H1 (cell line): ENCODE measurements at regions not wholly inside any gene's neighbourhood (a gene's known extent, or its start where the extent isn't known, plus 50 kb on each side); places are given as distances from the start of the nearest gene placed in this dataset.

Experiments
- BCL11A ChIP-seq, 2 experiments: IDR thresholded peaks; one replicate each; pipeline ENCODE4 v1.6.1; 2011; ENCODE audit warnings: low read depth in 2 of 2, low read length in 2 of 2, mild to moderate bottlenecking in 2 of 2
- CEBPB ChIP-seq: IDR thresholded peaks from 2 replicates; pipeline ENCODE4 v1.6.1; 2012; ENCODE audit warnings: low read depth, low read length
- EGR1 ChIP-seq: IDR thresholded peaks from 2 replicates; pipeline ENCODE4 v1.6.1; 2011; ENCODE audit warnings: low read depth, low read length, borderline replicate concordance
- EP300 ChIP-seq, 2 experiments: IDR thresholded peaks; 1 replicate in 1 of 2; 2 replicates in 1 of 2; pipeline ENCODE4 v1.6.1; 2011 to 2012; ENCODE audit warnings: low read depth in 2 of 2, low read length in 2 of 2, mild to moderate bottlenecking in 2 of 2, borderline replicate concordance in 1 of 2, inconsistent platforms in 1 of 2, moderate library complexity in 1 of 2
- HDAC2 ChIP-seq, 2 experiments: fragments of 300-600 bp in 1 of 2; sonication (generic) in 1 of 2; IDR thresholded peaks; 2 replicates each; pipeline ENCODE4 v1.6.1; 2011 to 2012; ENCODE audit warnings: low read depth in 2 of 2, low read length in 2 of 2, mild to moderate bottlenecking in 2 of 2, moderate library complexity in 2 of 2, borderline replicate concordance in 1 of 2, inconsistent platforms in 1 of 2
- POLR2AphosphoS5 ChIP-seq: IDR thresholded peaks from 2 replicates; pipeline ENCODE4 v1.6.1; 2011; ENCODE audit warnings: low read depth, low read length
- RAD21 ChIP-seq, 2 experiments: IDR thresholded peaks in 1 of 2; conservative IDR thresholded peaks in 1 of 2; 2 replicates each; pipeline ENCODE4 v1.6.1; 2011; ENCODE audit warnings: low read depth in 2 of 2, low read length in 2 of 2, improper control_type of control experiment in 1 of 2, inconsistent platforms in 1 of 2, mild to moderate bottlenecking in 1 of 2, moderate library complexity in 1 of 2
- RFX5 ChIP-seq: IDR thresholded peaks from 2 replicates; pipeline ENCODE4 v1.6.1; 2011; ENCODE audit warnings: low read depth, low read length, improper control_type of control experiment, borderline replicate concordance
- SP1 ChIP-seq: IDR thresholded peaks from 2 replicates; pipeline ENCODE4 v1.6.1; 2011; ENCODE audit warnings: low read depth, low read length
- ZNF274 ChIP-seq: IDR thresholded peaks from 2 replicates; pipeline ENCODE4 v1.7.0; 2012; ENCODE audit warnings: low read length, borderline replicate concordance; ENCODE audit errors: extremely low read depth
- TF ChIP-seq, protein P1 (sequence below): fragments of 300-600 bp; sonication (generic); IDR thresholded peaks from 2 replicates; pipeline ENCODE4 v1.7.1; 2012; ENCODE audit warnings: low read length, moderate library complexity, mild to moderate bottlenecking, inconsistent platforms; ENCODE audit not compliant: insufficient replicate concordance

DNA sequence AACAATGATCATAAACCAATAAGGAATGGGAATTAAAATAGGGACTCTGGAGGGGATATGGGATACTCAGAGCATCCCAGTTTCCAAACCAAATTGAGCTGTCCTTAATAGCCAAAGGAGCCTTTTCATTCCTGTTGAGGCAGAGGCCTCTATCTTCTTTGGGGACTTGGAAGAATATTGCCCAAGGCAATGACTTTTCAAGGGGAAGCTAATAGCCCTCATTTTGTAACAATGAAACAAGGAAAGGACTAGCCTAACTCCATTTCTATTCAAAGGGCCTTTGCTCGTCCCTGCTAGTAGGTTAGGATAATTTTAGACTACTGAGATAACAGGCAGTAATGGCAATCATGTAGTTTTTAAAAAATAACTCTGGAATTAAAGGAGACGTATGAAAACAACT, 789.8 kb upstream of the SLITRK5 start (continued):
- TF ChIP-seq, protein P1, sequence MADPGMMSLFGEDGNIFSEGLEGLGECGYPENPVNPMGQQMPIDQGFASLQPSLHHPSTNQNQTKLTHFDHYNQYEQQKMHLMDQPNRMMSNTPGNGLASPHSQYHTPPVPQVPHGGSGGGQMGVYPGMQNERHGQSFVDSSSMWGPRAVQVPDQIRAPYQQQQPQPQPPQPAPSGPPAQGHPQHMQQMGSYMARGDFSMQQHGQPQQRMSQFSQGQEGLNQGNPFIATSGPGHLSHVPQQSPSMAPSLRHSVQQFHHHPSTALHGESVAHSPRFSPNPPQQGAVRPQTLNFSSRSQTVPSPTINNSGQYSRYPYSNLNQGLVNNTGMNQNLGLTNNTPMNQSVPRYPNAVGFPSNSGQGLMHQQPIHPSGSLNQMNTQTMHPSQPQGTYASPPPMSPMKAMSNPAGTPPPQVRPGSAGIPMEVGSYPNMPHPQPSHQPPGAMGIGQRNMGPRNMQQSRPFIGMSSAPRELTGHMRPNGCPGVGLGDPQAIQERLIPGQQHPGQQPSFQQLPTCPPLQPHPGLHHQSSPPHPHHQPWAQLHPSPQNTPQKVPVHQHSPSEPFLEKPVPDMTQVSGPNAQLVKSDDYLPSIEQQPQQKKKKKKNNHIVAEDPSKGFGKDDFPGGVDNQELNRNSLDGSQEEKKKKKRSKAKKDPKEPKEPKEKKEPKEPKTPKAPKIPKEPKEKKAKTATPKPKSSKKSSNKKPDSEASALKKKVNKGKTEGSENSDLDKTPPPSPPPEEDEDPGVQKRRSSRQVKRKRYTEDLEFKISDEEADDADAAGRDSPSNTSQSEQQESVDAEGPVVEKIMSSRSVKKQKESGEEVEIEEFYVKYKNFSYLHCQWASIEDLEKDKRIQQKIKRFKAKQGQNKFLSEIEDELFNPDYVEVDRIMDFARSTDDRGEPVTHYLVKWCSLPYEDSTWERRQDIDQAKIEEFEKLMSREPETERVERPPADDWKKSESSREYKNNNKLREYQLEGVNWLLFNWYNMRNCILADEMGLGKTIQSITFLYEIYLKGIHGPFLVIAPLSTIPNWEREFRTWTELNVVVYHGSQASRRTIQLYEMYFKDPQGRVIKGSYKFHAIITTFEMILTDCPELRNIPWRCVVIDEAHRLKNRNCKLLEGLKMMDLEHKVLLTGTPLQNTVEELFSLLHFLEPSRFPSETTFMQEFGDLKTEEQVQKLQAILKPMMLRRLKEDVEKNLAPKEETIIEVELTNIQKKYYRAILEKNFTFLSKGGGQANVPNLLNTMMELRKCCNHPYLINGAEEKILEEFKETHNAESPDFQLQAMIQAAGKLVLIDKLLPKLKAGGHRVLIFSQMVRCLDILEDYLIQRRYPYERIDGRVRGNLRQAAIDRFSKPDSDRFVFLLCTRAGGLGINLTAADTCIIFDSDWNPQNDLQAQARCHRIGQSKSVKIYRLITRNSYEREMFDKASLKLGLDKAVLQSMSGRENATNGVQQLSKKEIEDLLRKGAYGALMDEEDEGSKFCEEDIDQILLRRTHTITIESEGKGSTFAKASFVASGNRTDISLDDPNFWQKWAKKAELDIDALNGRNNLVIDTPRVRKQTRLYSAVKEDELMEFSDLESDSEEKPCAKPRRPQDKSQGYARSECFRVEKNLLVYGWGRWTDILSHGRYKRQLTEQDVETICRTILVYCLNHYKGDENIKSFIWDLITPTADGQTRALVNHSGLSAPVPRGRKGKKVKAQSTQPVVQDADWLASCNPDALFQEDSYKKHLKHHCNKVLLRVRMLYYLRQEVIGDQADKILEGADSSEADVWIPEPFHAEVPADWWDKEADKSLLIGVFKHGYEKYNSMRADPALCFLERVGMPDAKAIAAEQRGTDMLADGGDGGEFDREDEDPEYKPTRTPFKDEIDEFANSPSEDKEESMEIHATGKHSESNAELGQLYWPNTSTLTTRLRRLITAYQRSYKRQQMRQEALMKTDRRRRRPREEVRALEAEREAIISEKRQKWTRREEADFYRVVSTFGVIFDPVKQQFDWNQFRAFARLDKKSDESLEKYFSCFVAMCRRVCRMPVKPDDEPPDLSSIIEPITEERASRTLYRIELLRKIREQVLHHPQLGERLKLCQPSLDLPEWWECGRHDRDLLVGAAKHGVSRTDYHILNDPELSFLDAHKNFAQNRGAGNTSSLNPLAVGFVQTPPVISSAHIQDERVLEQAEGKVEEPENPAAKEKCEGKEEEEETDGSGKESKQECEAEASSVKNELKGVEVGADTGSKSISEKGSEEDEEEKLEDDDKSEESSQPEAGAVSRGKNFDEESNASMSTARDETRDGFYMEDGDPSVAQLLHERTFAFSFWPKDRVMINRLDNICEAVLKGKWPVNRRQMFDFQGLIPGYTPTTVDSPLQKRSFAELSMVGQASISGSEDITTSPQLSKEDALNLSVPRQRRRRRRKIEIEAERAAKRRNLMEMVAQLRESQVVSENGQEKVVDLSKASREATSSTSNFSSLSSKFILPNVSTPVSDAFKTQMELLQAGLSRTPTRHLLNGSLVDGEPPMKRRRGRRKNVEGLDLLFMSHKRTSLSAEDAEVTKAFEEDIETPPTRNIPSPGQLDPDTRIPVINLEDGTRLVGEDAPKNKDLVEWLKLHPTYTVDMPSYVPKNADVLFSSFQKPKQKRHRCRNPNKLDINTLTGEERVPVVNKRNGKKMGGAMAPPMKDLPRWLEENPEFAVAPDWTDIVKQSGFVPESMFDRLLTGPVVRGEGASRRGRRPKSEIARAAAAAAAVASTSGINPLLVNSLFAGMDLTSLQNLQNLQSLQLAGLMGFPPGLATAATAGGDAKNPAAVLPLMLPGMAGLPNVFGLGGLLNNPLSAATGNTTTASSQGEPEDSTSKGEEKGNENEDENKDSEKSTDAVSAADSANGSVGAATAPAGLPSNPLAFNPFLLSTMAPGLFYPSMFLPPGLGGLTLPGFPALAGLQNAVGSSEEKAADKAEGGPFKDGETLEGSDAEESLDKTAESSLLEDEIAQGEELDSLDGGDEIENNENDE, result peak; percentile 75
- TF ChIP-seq RFX5, result no peak
- peak; percentile 59; the same call in 1 of the 2 replicates for TF ChIP-seq EGR1
- peak in 1 of 2 experiments; percentile 52; a peak in 1 of 4 replicates for TF ChIP-seq HDAC2 (IDR thresholded peaks at IDR 0.05; ENCODE audit: borderline replicate concordance in 1 of 2, low read depth in 2 of 2, low read length in 2 of 2)
- TF ChIP-seq RAD21 (IDR thresholded peaks at IDR 0.05 in 1 of 2, conservative IDR thresholded peaks at IDR 0.05 in 1 of 2; ENCODE audit: low read depth in 2 of 2, low read length in 2 of 2), result no peak
- peak; percentile 85; the same call in 1 of the 2 replicates for TF ChIP-seq POLR2AphosphoS5
- peak; percentile 27; the same call in 1 of the 2 replicates for TF ChIP-seq ZNF274
- peak in 1 of 2 experiments; percentile 70; a peak in 1 of 3 replicates for TF ChIP-seq EP300 (IDR thresholded peaks at IDR 0.05; ENCODE audit: borderline replicate concordance in 1 of 2, low read depth in 2 of 2, low read length in 2 of 2)
- peak; percentile 64; the same call in 1 of the 2 replicates for TF ChIP-seq SP1
- peak in 1 of 2 experiments; percentile 74 for TF ChIP-seq BCL11A (IDR thresholded peaks at IDR 0.05; ENCODE audit: low read depth in 2 of 2, low read length in 2 of 2)
- TF ChIP-seq CEBPB, result peak; percentile 70; the same call in 1 of the 2 replicates
